OCI-LY7 (cell line): ENCODE measurements at regions not wholly inside any gene's neighbourhood (a gene's known extent, or its start where the extent isn't known, plus 50 kb on each side); places are given as distances from the start of the nearest gene placed in this dataset.

Experiments
- BruUV-seq: library from RNA; stranded (reverse); fragments of 400-500 nt; replicated peaks from 2 replicates; lab custom pipeline; 2021; lab: Mats Ljungman, UMichigan
- CTCF ChIA-PET: fragments of 300-600 bp; sonication (Branson Sonifier 250); formaldehyde crosslinking; loops from one replicate; lab custom pipeline; 2022; ENCODE audit warnings: antibody characterized with exemption; ENCODE audit not compliant: unreplicated experiment; lab: Charles Lee
- POLR2A ChIA-PET: fragments of 300-600 bp; sonication (Branson Sonifier 250); formaldehyde crosslinking; loops from one replicate; lab custom pipeline; 2022; ENCODE audit warnings: antibody characterized with exemption; lab: Charles Lee
- DNase-seq: peaks from one replicate; pipeline ENCODE4 v3.0.0-alpha.2; 2015; ENCODE audit warnings: low spot score
- H2AFZ ChIP-seq: fragments of 200-600 bp; sonication (generic), shearing (Covaris generic); 2 replicates; pipeline ENCODE4 v1.6.1; 2014; ENCODE audit warnings: mild to moderate bottlenecking, antibody characterized with exemption, low read length, moderate library complexity
- H3K27ac ChIP-seq: fragments of 200-600 bp; sonication (generic); 2 replicates; pipeline ENCODE4 v1.5.1; 2014; ENCODE audit warnings: mixed run types, low read depth, mild to moderate bottlenecking, moderate library complexity, low read length, inconsistent platforms; ENCODE audit not compliant: poor library complexity, severe bottlenecking
- H3K36me3 ChIP-seq: fragments of 200-600 bp; sonication (generic); 2 replicates; pipeline ENCODE4 v1.6.1; 2014; ENCODE audit warnings: mild to moderate bottlenecking, antibody characterized with exemption, low read length, moderate library complexity, mixed read lengths; ENCODE audit not compliant: insufficient read depth
- H3K4me1 ChIP-seq: fragments of 200-600 bp; sonication (generic); 2 replicates; pipeline ENCODE4 v1.5.1; 2014; ENCODE audit warnings: mild to moderate bottlenecking, low read length; ENCODE audit not compliant: insufficient read depth, poor library complexity, severe bottlenecking
- H3K4me2 ChIP-seq: fragments of 200-600 bp; sonication (generic); 2 replicates; pipeline ENCODE4 v1.6.1; 2014; ENCODE audit warnings: mild to moderate bottlenecking, low read length
- H3K4me3 ChIP-seq: fragments of 200-600 bp; sonication (generic); 2 replicates; pipeline ENCODE4 v1.5.1; 2014; ENCODE audit warnings: mild to moderate bottlenecking, low read depth, low read length; ENCODE audit not compliant: poor library complexity, severe bottlenecking
- H3K79me2 ChIP-seq: fragments of 200-600 bp; sonication (generic); 2 replicates; pipeline ENCODE4 v1.6.1; 2016; ENCODE audit warnings: low read depth, mild to moderate bottlenecking, low read length, moderate library complexity, mixed read lengths; ENCODE audit not compliant: insufficient read depth
- H3K9me2 ChIP-seq: fragments of 200-600 bp; sonication (generic); 2 replicates; pipeline ENCODE4 v1.6.1; 2016; ENCODE audit warnings: mild to moderate bottlenecking, low read length, mixed read lengths; ENCODE audit not compliant: insufficient read depth
- H3K9me3 ChIP-seq: fragments of 200-600 bp; sonication (generic); 2 replicates; pipeline ENCODE4 v1.6.1; 2014; ENCODE audit warnings: mild to moderate bottlenecking, mixed run types, low read length, mixed read lengths
- H4K20me1 ChIP-seq: fragments of 200-600 bp; sonication (generic); 2 replicates; pipeline ENCODE4 v1.6.1; 2014; ENCODE audit warnings: mild to moderate bottlenecking, antibody characterized with exemption, low read length, moderate library complexity, mixed read lengths; ENCODE audit not compliant: insufficient read depth
- EZH2phosphoT487 ChIP-seq: fragments of 200-600 bp; sonication (generic); IDR thresholded peaks from 2 replicates; pipeline ENCODE4 v1.6.1; 2018; ENCODE audit warnings: low read depth, borderline replicate concordance, mild to moderate bottlenecking, mixed run types, antibody characterized with exemption, low read length, moderate library complexity, mixed read lengths
- intact Hi-C: fragments of 100-400 bp; cut with micrococcal nuclease; formaldehyde crosslinking; loops from one replicate; pipeline ENCODE4 v1.10.0; 2022; ENCODE audit not compliant: unreplicated experiment
- TF ChIP-seq, protein P1 (sequence below): fragments of 200-600 bp; sonication (generic); conservative IDR thresholded peaks from 2 replicates; pipeline ENCODE4 v1.5.1; 2014; ENCODE audit warnings: mild to moderate bottlenecking, antibody characterized with exemption, low read length, moderate library complexity, mixed read lengths

DNA sequence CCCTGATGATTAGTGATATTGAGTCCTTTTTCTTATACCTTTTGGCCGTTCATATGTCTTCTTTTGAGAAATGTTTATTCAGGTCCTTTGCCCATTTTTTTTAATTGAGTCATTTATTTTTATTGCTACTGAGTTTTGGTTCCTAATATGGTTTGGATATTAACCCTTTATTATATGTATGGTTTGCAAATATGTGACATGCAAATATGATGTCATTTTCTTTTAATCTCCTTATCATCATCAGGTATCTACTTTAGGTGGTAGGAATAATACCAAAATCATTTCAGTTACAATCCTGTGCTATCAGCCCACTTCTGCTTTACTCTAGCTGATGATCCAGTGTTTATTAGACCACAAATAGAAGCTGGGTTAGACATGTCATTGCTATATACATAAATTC is 102.3 kb upstream of the TRPC7 start:
- intact Hi-C loops, result no loop called here
- no peaks in the 10 kb centered on the region for H3K9me3 ChIP-seq
- H3K36me3 ChIP-seq, result no peaks in the 10 kb centered on the region
- CTCF ChIA-PET, result no interaction called here
- H3K27ac ChIP-seq, result no peak overlapping the region
- no peak overlapping the region for H3K4me3 ChIP-seq
- no peak for DNase-seq
- no peak overlapping the region for H3K4me2 ChIP-seq
- H3K79me2 ChIP-seq, result no peaks in the 10 kb centered on the region
- H3K9me2 ChIP-seq, result no peaks in the 10 kb centered on the region
- H2AFZ ChIP-seq, result no peak overlapping the region
- POLR2A ChIA-PET, result no interaction called here
- H4K20me1 ChIP-seq, result no peaks in the 10 kb centered on the region
- no TSS peak for BruUV-seq
- H3K4me1 ChIP-seq, result no peaks in the 10 kb centered on the region
- TF ChIP-seq EZH2phosphoT487, result no peak

DNA sequence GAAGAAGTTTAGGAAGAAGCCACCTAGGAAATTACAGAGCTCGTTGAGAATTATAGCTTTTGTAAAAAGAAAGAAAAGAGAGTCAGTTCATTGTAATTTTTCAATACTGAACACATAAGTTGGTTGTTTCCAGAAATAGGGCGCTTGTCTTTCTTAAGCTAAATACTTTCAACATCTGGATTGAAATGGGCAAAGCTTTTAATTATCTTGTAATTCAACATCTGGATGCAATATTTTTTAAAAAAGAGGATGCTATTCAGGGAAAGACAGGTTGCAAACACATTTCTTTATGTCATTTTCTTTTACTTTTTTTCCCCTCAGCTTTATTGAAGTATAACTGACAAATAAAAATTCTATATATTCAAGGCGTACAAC is 100.7 kb upstream of the TRPC7 start:
- H3K9me2 ChIP-seq, result no peaks in the 10 kb centered on the region
- H3K36me3 ChIP-seq, result no peaks in the 10 kb centered on the region
- ChIA-PET POLR2A (interaction anchor here (0.7 kb wide), 1 partner anchor 90 kb away, joined by 4 read pairs; no protein-coding TSS in a partner anchor), CTCF (no interaction called here)
- no TSS peak for BruUV-seq
- H3K9me3 ChIP-seq, result no peaks in the 10 kb centered on the region
- no peak overlapping the region for H3K27ac ChIP-seq
- no peak for DNase-seq
- intact Hi-C loops, result no loop called here
- H3K4me1 ChIP-seq, result no peaks in the 10 kb centered on the region
- H2AFZ ChIP-seq, result no peak overlapping the region
- no peaks in the 10 kb centered on the region for H3K79me2 ChIP-seq
- no peaks in the 10 kb centered on the region for H4K20me1 ChIP-seq
- TF ChIP-seq EZH2phosphoT487, result no peak
- TF ChIP-seq, protein P1, sequence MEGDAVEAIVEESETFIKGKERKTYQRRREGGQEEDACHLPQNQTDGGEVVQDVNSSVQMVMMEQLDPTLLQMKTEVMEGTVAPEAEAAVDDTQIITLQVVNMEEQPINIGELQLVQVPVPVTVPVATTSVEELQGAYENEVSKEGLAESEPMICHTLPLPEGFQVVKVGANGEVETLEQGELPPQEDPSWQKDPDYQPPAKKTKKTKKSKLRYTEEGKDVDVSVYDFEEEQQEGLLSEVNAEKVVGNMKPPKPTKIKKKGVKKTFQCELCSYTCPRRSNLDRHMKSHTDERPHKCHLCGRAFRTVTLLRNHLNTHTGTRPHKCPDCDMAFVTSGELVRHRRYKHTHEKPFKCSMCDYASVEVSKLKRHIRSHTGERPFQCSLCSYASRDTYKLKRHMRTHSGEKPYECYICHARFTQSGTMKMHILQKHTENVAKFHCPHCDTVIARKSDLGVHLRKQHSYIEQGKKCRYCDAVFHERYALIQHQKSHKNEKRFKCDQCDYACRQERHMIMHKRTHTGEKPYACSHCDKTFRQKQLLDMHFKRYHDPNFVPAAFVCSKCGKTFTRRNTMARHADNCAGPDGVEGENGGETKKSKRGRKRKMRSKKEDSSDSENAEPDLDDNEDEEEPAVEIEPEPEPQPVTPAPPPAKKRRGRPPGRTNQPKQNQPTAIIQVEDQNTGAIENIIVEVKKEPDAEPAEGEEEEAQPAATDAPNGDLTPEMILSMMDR, result no peak
- no peak overlapping the region for H3K4me2 ChIP-seq
- H3K4me3 ChIP-seq, result no peak overlapping the region

DNA sequence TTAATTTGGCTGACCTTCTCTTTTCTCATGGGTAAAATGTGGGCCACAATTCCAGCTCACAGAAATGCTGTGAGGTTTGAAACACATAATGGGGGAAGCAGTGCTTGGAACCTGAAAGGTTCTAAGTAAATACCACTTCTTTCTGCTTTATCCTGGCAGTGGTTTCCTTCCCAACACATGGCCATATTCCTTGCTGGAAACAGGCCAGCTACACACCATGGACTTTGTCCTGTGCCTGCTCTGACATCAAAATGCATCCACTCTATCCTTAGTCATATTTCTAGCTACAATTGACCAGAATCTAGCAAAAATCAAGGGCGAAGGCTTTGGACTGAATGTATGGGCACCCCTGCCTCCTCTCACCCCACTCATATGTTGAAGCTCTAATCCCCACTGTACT is 93.1 kb upstream of the TRPC7 start:
- no peak for DNase-seq
- Histone ChIP-seq H3K4me3 (no peak overlapping the region), H3K27ac (no peak overlapping the region), H2AFZ (no peak overlapping the region), H4K20me1 (no peaks in the 10 kb centered on the region), H3K4me1 (no peaks in the 10 kb centered on the region), H3K79me2 (no peaks in the 10 kb centered on the region), H3K36me3 (no peaks in the 10 kb centered on the region), H3K4me2 (no peak overlapping the region), H3K9me2 (no peaks in the 10 kb centered on the region), H3K9me3 (no peaks in the 10 kb centered on the region)
- no TSS peak for BruUV-seq
- no peak for TF ChIP-seq EZH2phosphoT487
- TF ChIP-seq, protein P1, result no peak
- CTCF ChIA-PET, result no interaction called here
- POLR2A ChIA-PET, result no interaction called here
- intact Hi-C loops, result no loop called here
